Activated CD4-positive, alpha-beta T cell treated with anti-CD3 and anti-CD28 coated beads, Interleukin-2, amount 10 ng/mL, durations not matched to agents 7 days and 5 days (primary cell): ENCODE measurements at regions not wholly inside any gene's neighbourhood (a gene's known extent, or its start where the extent isn't known, plus 50 kb on each side); places are given as distances from the start of the nearest gene placed in this dataset.

Experiments used
- CTCF ChIA-PET: fragments of 350-600 bp; sonication (Branson Sonifier 250); formaldehyde crosslinking; loops from one replicate; lab custom pipeline; 2021; ENCODE audit warnings: antibody characterized with exemption; lab: Charles Lee
- POLR2A ChIA-PET: fragments of 350-600 bp; sonication (Branson Sonifier 250); formaldehyde crosslinking; loops from one replicate; lab custom pipeline; 2021; ENCODE audit warnings: antibody characterized with exemption; lab: Charles Lee
- DNase-seq: peaks from one replicate; pipeline ENCODE4 v3.0.0-alpha.2; 2020
- H3K27ac Mint-ChIP-seq: one replicate; pipeline ENCODE4 v1.8.0; 2021; ENCODE audit warnings: mild to moderate bottlenecking, moderate library complexity, mixed read lengths
- H3K27me3 Mint-ChIP-seq: one replicate; pipeline ENCODE4 v1.8.0; 2021; ENCODE audit warnings: mixed read lengths
- H3K36me3 Mint-ChIP-seq: one replicate; pipeline ENCODE4 v1.8.0; 2021; ENCODE audit warnings: low read depth, mixed read lengths
- H3K4me1 Mint-ChIP-seq: one replicate; pipeline ENCODE4 v1.8.0; 2021; ENCODE audit warnings: mixed read lengths
- H3K4me3 Mint-ChIP-seq: one replicate; pipeline ENCODE4 v1.8.0; 2021; ENCODE audit warnings: mild to moderate bottlenecking, moderate library complexity, mixed read lengths
- H3K9me3 Mint-ChIP-seq: one replicate; pipeline ENCODE4 v1.8.0; 2021; ENCODE audit warnings: mixed read lengths

- CTCF ChIA-PET, result interaction anchor here (1.1 kb wide), 1 partner anchor 13 kb away, joined by 5 read pairs; no protein-coding TSS in a partner anchor
- Mint-ChIP-seq H3K36me3 (peaks cover 2% of the 10 kb centered on the region), H3K27ac (no peak overlapping the region), H3K4me1 (peaks cover 14% of the 10 kb centered on the region), H3K27me3 (peaks cover 8% of the 10 kb centered on the region), H3K4me3 (no peak overlapping the region), H3K9me3 (peaks cover 3% of the 10 kb centered on the region)
- no peak for DNase-seq
- POLR2A ChIA-PET, result no interaction called here
Measured at GRCh38 chr17:77856551-77857305, 101.8 kb upstream of the TNRC6C start.

- Mint-ChIP-seq H3K27ac (peak overlapping the region; percentile 10), H3K9me3 (peaks cover 3% of the 10 kb centered on the region), H3K27me3 (peaks cover 8% of the 10 kb centered on the region), H3K4me3 (no peak overlapping the region), H3K36me3 (peaks cover 2% of the 10 kb centered on the region), H3K4me1 (peaks cover 14% of the 10 kb centered on the region)
- DNase-seq, result no peak
- ChIA-PET CTCF (interaction anchor here (1.1 kb wide), 1 partner anchor 13 kb away, joined by 5 read pairs; no protein-coding TSS in a partner anchor), POLR2A (no interaction called here)
Measured at GRCh38 chr17:77857306-77857555, 101.3 kb upstream of the TNRC6C start.

- ChIA-PET POLR2A (no interaction called here), CTCF (interaction anchor here (1.1 kb wide), 1 partner anchor 14 kb away, joined by 5 read pairs; no protein-coding TSS in a partner anchor)
- H3K9me3 Mint-ChIP-seq, result peaks cover 3% of the 10 kb centered on the region
- DNase-seq, result no peak
- peaks cover 14% of the 10 kb centered on the region for H3K4me1 Mint-ChIP-seq
- peaks cover 8% of the 10 kb centered on the region for H3K27me3 Mint-ChIP-seq
- H3K36me3 Mint-ChIP-seq, result peaks cover 2% of the 10 kb centered on the region
- H3K4me3 Mint-ChIP-seq, result no peak overlapping the region
- H3K27ac Mint-ChIP-seq, result peak overlapping the region; percentile 10
Measured at GRCh38 chr17:77857613-77858012, 100.9 kb upstream of the TNRC6C start.

- POLR2A ChIA-PET, result no interaction called here
- no peak for DNase-seq
- no peak overlapping the region for H3K4me3 Mint-ChIP-seq
- H3K36me3 Mint-ChIP-seq, result peaks cover 2% of the 10 kb centered on the region
- peaks cover 16% of the 10 kb centered on the region for H3K4me1 Mint-ChIP-seq
- CTCF ChIA-PET, result interaction anchor here (0.6 to 1.1 kb wide), 3 partner anchors 11 to 911 kb away, joined by 3 to 6 read pairs (median 3); no protein-coding TSS in a partner anchor
- peaks cover 8% of the 10 kb centered on the region for H3K27me3 Mint-ChIP-seq
- peaks cover 3% of the 10 kb centered on the region for H3K9me3 Mint-ChIP-seq
- H3K27ac Mint-ChIP-seq, result no peak overlapping the region
Measured at GRCh38 chr17:77858291-77859034, 100.0 kb upstream of the TNRC6C start.

- CTCF ChIA-PET, result interaction anchor here (0.6 to 1.8 kb wide), 4 partner anchors 10 to 910 kb away, joined by 3 to 6 read pairs (median 4); no protein-coding TSS in a partner anchor
- Mint-ChIP-seq H3K4me3 (no peak overlapping the region), H3K27me3 (peaks cover 8% of the 10 kb centered on the region), H3K4me1 (peaks cover 20% of the 10 kb centered on the region), H3K9me3 (peaks cover 3% of the 10 kb centered on the region), H3K27ac (no peak overlapping the region), H3K36me3 (peaks cover 2% of the 10 kb centered on the region)
- POLR2A ChIA-PET, result no interaction called here
- no peak for DNase-seq
Measured at GRCh38 chr17:77859035-77859810, 99.3 kb upstream of the TNRC6C start.

- H3K36me3 Mint-ChIP-seq, result peaks cover 2% of the 10 kb centered on the region
- H3K4me3 Mint-ChIP-seq, result no peak overlapping the region
- H3K9me3 Mint-ChIP-seq, result peaks cover 3% of the 10 kb centered on the region
- POLR2A ChIA-PET, result no interaction called here
- no peak overlapping the region for H3K27ac Mint-ChIP-seq
- no peak for DNase-seq
- CTCF ChIA-PET, result no interaction called here
- peaks cover 8% of the 10 kb centered on the region for H3K27me3 Mint-ChIP-seq
- H3K4me1 Mint-ChIP-seq, result peaks cover 24% of the 10 kb centered on the region
Measured at GRCh38 chr17:77861133-77861695, 97.3 kb upstream of the TNRC6C start.

GRCh38 chr17:77861981-77862645, 96.4 kb upstream of the TNRC6C start:
- peaks cover 8% of the 10 kb centered on the region for H3K27me3 Mint-ChIP-seq
- H3K9me3 Mint-ChIP-seq, result peaks cover 3% of the 10 kb centered on the region
- ChIA-PET POLR2A (no interaction called here), CTCF (interaction anchor here (1.0 kb wide), 1 partner anchor 17 kb away, joined by 3 read pairs; no protein-coding TSS in a partner anchor)
- DNase-seq, result no peak
- H3K4me1 Mint-ChIP-seq, result peaks cover 20% of the 10 kb centered on the region
- H3K36me3 Mint-ChIP-seq, result peaks cover 2% of the 10 kb centered on the region
- H3K4me3 Mint-ChIP-seq, result no peak overlapping the region
- H3K27ac Mint-ChIP-seq, result no peak overlapping the region

- POLR2A ChIA-PET, result no interaction called here
- peaks cover 3% of the 10 kb centered on the region for H3K9me3 Mint-ChIP-seq
- no peak for DNase-seq
Measured at GRCh38 chr17:77862890-77863813, 95.4 kb upstream of the TNRC6C start.

GRCh38 chr17:77863814-77864161, 94.7 kb upstream of the TNRC6C start:
- Mint-ChIP-seq H3K9me3 (no peaks in the 10 kb centered on the region), H3K27ac (no peak overlapping the region), H3K4me1 (peaks cover 11% of the 10 kb centered on the region), H3K36me3 (no peaks in the 10 kb centered on the region), H3K27me3 (peaks cover 8% of the 10 kb centered on the region), H3K4me3 (no peak overlapping the region)
- DNase-seq, result no peak
- POLR2A ChIA-PET, result no interaction called here
- CTCF ChIA-PET, result interaction anchor here (0.6 to 1.0 kb wide), 2 partner anchors 11 to 17 kb away, joined by 3 read pairs; no protein-coding TSS in a partner anchor

More at GRCh38 chr17:77862890-77863813, 95.4 kb upstream of the TNRC6C start:
- peaks cover 14% of the 10 kb centered on the region for H3K4me1 Mint-ChIP-seq
- peaks cover 2% of the 10 kb centered on the region for H3K36me3 Mint-ChIP-seq
- no peak overlapping the region for H3K4me3 Mint-ChIP-seq
- peak overlapping the region; percentile 27 for H3K27ac Mint-ChIP-seq
- H3K27me3 Mint-ChIP-seq, result peaks cover 8% of the 10 kb centered on the region
- CTCF ChIA-PET, result interaction anchor here (0.6 to 1.0 kb wide), 3 partner anchors 12 to 18 kb away, joined by 3 read pairs; no protein-coding TSS in a partner anchor

GRCh38 chr17:77864234-77865111, 94.0 kb upstream of the TNRC6C start:
- Mint-ChIP-seq H3K4me3 (no peak overlapping the region), H3K27ac (no peak overlapping the region), H3K4me1 (peaks cover 17% of the 10 kb centered on the region), H3K27me3 (peaks cover 8% of the 10 kb centered on the region), H3K36me3 (no peaks in the 10 kb centered on the region), H3K9me3 (no peaks in the 10 kb centered on the region)
- CTCF ChIA-PET, result interaction anchor here (1.0 kb wide), 1 partner anchor 17 kb away, joined by 3 read pairs; no protein-coding TSS in a partner anchor
- DNase-seq, result no peak
- POLR2A ChIA-PET, result no interaction called here
